Endothelial cell of umbilical vein (primary cell): ENCODE measurements at regions not wholly inside any gene's neighbourhood (a gene's known extent, or its start where the extent isn't known, plus 50 kb on each side); places are given as distances from the start of the nearest gene placed in this dataset.

ENCODE experiments used
- BruUV-seq: library from RNA; stranded (reverse); fragments of 400-500 nt; replicated peaks from 2 replicates; lab custom pipeline; 2021; lab: Mats Ljungman, UMichigan
- CTCF ChIA-PET: fragments of 300-600, 350-600 bp; sonication (Branson Sonifier 250); formaldehyde crosslinking; loops from one replicate; lab custom pipeline; 2021; ENCODE audit warnings: antibody characterized with exemption, inconsistent platforms; lab: Charles Lee
- POLR2A ChIA-PET: fragments of 300-600, 350-600 bp; sonication (Branson Sonifier 250); formaldehyde crosslinking; loops from one replicate; lab custom pipeline; 2021; ENCODE audit warnings: antibody characterized with exemption, inconsistent platforms; lab: Charles Lee
- DNase-seq: peaks from one replicate; pipeline ENCODE4 v3.0.0-alpha.2; 2011; ENCODE audit warnings: low read depth, low spot score
- FAIRE-seq: peaks from 2 replicates; lab custom pipeline; 2011; peaks lifted over from hg19 to GRCh38; lab: Jason Lieb, UNC
- H2AFZ ChIP-seq: 2 replicates; pipeline ENCODE4 v1.6.0; 2012; ENCODE audit warnings: low read depth, low read length, control low read depth, inconsistent platforms
- H3K27ac ChIP-seq: 2 replicates; pipeline ENCODE4 v1.5.1; 2011; ENCODE audit warnings: low read depth, mild to moderate bottlenecking, control low read depth, low read length, moderate library complexity; ENCODE audit not compliant: insufficient read depth
- H3K27me3 ChIP-seq, 2 experiments: 2 replicates each; pipeline versions ENCODE4 v1.6.0 to v1.6.1; 2011; ENCODE audit warnings: low read length in 2 of 2, mixed read lengths in 1 of 2; ENCODE audit not compliant: control insufficient read depth in 2 of 2, insufficient read depth in 2 of 2
- H3K36me3 ChIP-seq, 2 experiments: 2 replicates in 1 of 2; 3 replicates in 1 of 2; pipeline ENCODE4 v1.5.1; 2011; ENCODE audit warnings: low read length in 2 of 2, mild to moderate bottlenecking in 1 of 2, moderate library complexity in 1 of 2; ENCODE audit not compliant: control insufficient read depth in 2 of 2, insufficient read depth in 2 of 2; ENCODE audit errors: extremely low read depth in 1 of 2
- H3K4me1 ChIP-seq: 3 replicates; pipeline ENCODE4 v1.5.1; 2011; ENCODE audit warnings: mild to moderate bottlenecking, low read length; ENCODE audit not compliant: control insufficient read depth, insufficient read depth; ENCODE audit errors: extremely low read depth
- H3K4me2 ChIP-seq: 2 replicates; pipeline ENCODE4 v1.6.1; 2011; ENCODE audit warnings: low read length, control low read depth, mixed read lengths; ENCODE audit not compliant: insufficient read depth
- H3K4me3 ChIP-seq, 3 experiments: fragments of 200-600 bp in 1 of 3; sonication (generic), shearing (Covaris generic) in 1 of 3; replicated peaks in 1 of 3; 2 replicates each; pipeline ENCODE4 v1.5.1; 2011 to 2016; ENCODE audit warnings: control low read depth in 3 of 3, low read length in 3 of 3, mild to moderate bottlenecking in 2 of 3, inconsistent platforms in 1 of 3, low read depth in 1 of 3, moderate library complexity in 1 of 3; ENCODE audit not compliant: insufficient read depth in 1 of 3
- H3K79me2 ChIP-seq: 2 replicates; pipeline ENCODE4 v1.6.0; 2012; ENCODE audit warnings: low read length, inconsistent platforms; ENCODE audit not compliant: control insufficient read depth, insufficient read depth
- H3K9ac ChIP-seq: replicated peaks from 2 replicates; pipeline ENCODE3; 2011; ENCODE audit warnings: low read length, control low read depth; ENCODE audit not compliant: insufficient read depth; ENCODE audit errors: extremely low read depth
- H3K9me1 ChIP-seq: replicated peaks from 3 replicates; pipeline ENCODE4 v1.6.0; 2011; ENCODE audit warnings: mild to moderate bottlenecking, low read length; ENCODE audit not compliant: control insufficient read depth, insufficient read depth; ENCODE audit errors: extremely low read depth
- H3K9me3 ChIP-seq: replicated peaks from 2 replicates; pipeline ENCODE4 v1.5.1; 2012; ENCODE audit warnings: low read length, inconsistent platforms; ENCODE audit not compliant: control insufficient read depth, insufficient read depth
- H4K20me1 ChIP-seq: replicated peaks from 2 replicates; pipeline ENCODE3; 2011; ENCODE audit warnings: mild to moderate bottlenecking, low read length; ENCODE audit not compliant: control insufficient read depth, insufficient read depth; ENCODE audit errors: extremely low read depth
- CTCF ChIP-seq, 2 donors: IDR thresholded peaks; 1 replicate in 1 of 2; 2 replicates in 1 of 2; pipeline ENCODE4 v1.5.1; 2011; ENCODE audit warnings: low read length in 2 of 2, mild to moderate bottlenecking in 2 of 2, moderate library complexity in 2 of 2, control low read depth in 1 of 2, inconsistent platforms in 1 of 2, low read depth in 1 of 2; ENCODE audit not compliant: insufficient read depth in 1 of 2; ENCODE audit errors: extremely low read depth in 1 of 2
- FOS ChIP-seq: IDR thresholded peaks from 2 replicates; pipeline ENCODE4 v1.6.1; 2011; ENCODE audit warnings: mild to moderate bottlenecking, low read length, moderate library complexity, borderline replicate concordance; ENCODE audit not compliant: insufficient read depth
- GATA2 ChIP-seq: IDR thresholded peaks from 2 replicates; pipeline ENCODE4 v1.7.0; 2011; ENCODE audit warnings: low read depth, mild to moderate bottlenecking, moderate library complexity, mixed read lengths, low read length; ENCODE audit not compliant: insufficient read length, insufficient read depth
- POLR2AphosphoS5 ChIP-seq: IDR thresholded peaks from 2 replicates; pipeline ENCODE4 v1.6.1; 2012; ENCODE audit warnings: low read depth, mild to moderate bottlenecking, control low read depth, low read length, moderate library complexity; ENCODE audit not compliant: insufficient read depth
- dilution Hi-C: fragments of 300-500 bp; cut with MboI; formaldehyde crosslinking; loops from one replicate; pipeline ENCODE4 v1.15.0; 2019; ENCODE audit warnings: low sequenced_read_pairs; ENCODE audit not compliant: extremely low pct_ligation_motif_present
- intact Hi-C: fragments of 100-400 bp; cut with micrococcal nuclease; formaldehyde crosslinking; loops from one replicate; pipeline ENCODE4 v1.10.0; 2022

DNA sequence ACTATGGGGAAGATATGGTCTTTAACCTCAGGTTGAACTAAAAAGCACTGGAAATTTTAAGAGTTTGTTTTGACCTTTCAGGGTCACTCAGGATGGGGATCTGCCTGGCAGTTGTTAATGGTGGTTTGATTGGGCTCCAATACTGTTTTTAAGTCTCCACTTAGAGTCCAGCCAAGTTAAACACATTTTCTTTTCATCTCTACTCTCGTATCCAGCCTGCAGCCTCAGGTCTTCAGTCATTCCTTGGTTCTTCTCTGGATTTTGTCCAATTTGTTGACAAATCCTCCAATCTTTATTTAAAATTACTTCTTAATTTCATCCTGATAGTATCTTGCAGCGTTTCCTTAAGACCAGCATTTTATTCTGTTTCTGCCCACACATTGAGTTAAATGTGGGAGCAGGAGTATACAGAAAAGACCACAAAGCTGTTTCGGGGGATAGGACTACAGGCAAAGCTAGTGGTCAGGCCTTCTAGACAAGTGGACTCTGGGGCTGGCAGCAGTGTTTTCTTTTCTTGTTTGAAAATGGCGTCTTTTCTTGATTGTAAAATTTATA is 133.2 kb upstream of the INHBA start:
- FAIRE-seq = no peak
- no peak overlapping the region for H3K4me3 ChIP-seq
- ChIA-PET CTCF (no interaction called here), POLR2A (no interaction called here)
- DNase-seq = no peak
- no peaks in the 10 kb centered on the region for H3K79me2 ChIP-seq
- H3K9me3 ChIP-seq = no peaks in the 10 kb centered on the region
- no peak overlapping the region for H3K27ac ChIP-seq
- H3K4me1 ChIP-seq = no peaks in the 10 kb centered on the region
- no peak overlapping the region for H3K4me2 ChIP-seq
- H4K20me1 ChIP-seq = no peaks in the 10 kb centered on the region
- H3K9me1 ChIP-seq = no peaks in the 10 kb centered on the region
- H3K27me3 ChIP-seq = no peaks in the 10 kb centered on the region
- no peak overlapping the region for H3K9ac ChIP-seq
- no peaks in the 10 kb centered on the region for H3K36me3 ChIP-seq
- BruUV-seq = no TSS peak
- dilution Hi-C loops = no loop called here
- TF ChIP-seq POLR2AphosphoS5 (no peak), CTCF (IDR thresholded peaks at IDR 0.05; ENCODE audit: extremely low read depth in 1 of 2, insufficient read depth in 1 of 2, low read depth in 1 of 2, low read length in 2 of 2) (no peak), GATA2 (no peak), FOS (no peak)
- intact Hi-C loops = no loop called here
- no peak overlapping the region for H2AFZ ChIP-seq
